GM19468 (cell line): ENCODE measurements at regions not wholly inside any gene's neighbourhood (a gene's known extent, or its start where the extent isn't known, plus 50 kb on each side); places are given as distances from the start of the nearest gene placed in this dataset.
"Not testable (repeated sequence)": the region's sequence is repeated elsewhere in the genome, so short reads cannot be mapped to it uniquely, and the experiment has no call there.

Experiments
- ATAC-seq: cut with Tn5 transposase; IDR thresholded peaks from one replicate; pipeline ENCODE4 v1.9.1; 2021; ENCODE audit warnings: mild to moderate bottlenecking, moderate library complexity, moderate number of reproducible peaks; ENCODE audit not compliant: unreplicated experiment; ENCODE audit errors: extremely low read depth

- no peak for ATAC-seq
Measured at GRCh38 chr5:106673941-106674340, 996.8 kb downstream of the EFNA5 start.

GRCh38 chr5:106661866-106662265, 1008.9 kb downstream of the EFNA5 start:
- no peak for ATAC-seq

- no peak for ATAC-seq
Measured at GRCh38 chr5:106660681-106661080, 1010.1 kb downstream of the EFNA5 start.

DNA sequence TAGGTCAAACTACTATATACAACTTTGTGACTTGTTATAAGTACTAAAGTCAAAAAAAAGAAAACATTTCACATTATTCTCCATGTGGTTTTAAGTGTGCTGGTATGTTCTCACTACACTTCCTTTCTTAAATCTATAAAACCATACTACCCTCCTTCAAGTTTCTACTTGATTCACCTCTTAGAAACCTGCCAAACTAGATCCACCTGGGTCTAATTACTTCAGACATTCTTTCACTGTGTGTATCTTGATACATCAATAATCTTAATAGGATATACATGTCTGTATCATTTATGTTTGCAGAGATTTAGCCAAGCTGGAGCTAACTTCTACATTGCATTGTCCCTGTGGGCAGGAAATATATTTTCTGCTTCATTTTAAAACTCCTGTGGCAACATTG, 1012.6 kb downstream of the EFNA5 start:
- no peak for ATAC-seq

GRCh38 chr5:106656821-106657220, 1013.9 kb downstream of the EFNA5 start:
- no peak for ATAC-seq

DNA sequence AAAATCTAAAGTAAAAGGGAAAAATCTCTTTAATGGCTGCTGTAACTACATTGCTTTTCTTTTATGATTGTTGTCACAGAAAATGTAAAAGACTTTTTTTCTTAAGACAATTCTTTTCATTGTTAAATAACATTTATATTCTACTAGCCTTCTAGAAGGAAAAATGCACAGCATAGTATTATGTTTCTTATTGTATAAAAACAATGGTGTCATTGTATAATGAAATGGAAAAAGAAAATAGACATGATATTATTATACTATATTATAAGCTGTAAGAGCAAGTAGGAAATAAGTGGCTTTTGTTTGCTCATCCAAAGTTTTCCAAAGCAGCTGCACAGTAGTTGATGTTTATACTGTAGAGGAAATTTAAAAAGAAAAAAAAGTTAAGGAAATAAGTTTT, 1021.7 kb downstream of the EFNA5 start:
- ATAC-seq, result no peak

DNA sequence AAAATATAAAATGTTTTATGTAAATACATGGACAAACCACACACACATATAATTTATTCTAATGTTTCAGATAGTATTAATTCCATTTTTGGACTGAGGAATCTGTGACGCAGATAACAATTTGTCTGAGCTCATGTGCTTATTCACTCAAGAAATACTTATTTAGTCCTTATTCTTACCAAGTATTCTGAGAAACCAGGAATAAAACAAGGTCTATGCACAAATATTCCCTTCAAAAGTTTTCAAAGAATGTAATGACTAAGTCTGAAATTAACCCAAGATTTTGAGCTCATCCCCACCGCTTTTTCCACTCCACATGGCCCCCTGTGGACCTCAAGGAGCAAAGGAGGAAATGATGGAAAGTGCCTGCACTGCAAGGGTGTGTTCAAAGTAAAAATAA, 1022.3 kb downstream of the EFNA5 start:
- no peak for ATAC-seq

- ATAC-seq, result no peak
Measured at GRCh38 chr5:106646106-106646505, 1024.6 kb downstream of the EFNA5 start.

- ATAC-seq, result no peak
Measured at GRCh38 chr5:106640511-106640910, 1030.2 kb downstream of the EFNA5 start.

DNA sequence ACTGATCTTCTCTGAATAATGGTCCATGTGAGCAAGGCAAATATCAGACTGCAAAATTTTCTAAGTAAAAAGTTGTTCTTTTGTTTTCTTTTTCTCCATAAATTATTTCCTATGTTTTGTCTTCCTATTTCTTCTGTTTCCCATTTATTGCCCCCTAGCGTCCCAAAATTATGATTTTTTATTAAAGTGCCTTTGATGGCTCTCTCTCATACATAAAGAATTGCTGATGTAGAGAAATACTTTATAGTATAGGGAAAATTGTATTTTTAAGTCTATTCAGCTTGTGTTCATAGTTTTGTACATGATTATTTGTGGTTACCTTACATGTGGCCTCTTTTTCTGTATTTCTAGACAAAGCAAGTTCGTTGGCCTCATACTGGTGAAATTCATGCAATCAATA, 1031.2 kb downstream of the EFNA5 start:
- ATAC-seq, result no peak

DNA sequence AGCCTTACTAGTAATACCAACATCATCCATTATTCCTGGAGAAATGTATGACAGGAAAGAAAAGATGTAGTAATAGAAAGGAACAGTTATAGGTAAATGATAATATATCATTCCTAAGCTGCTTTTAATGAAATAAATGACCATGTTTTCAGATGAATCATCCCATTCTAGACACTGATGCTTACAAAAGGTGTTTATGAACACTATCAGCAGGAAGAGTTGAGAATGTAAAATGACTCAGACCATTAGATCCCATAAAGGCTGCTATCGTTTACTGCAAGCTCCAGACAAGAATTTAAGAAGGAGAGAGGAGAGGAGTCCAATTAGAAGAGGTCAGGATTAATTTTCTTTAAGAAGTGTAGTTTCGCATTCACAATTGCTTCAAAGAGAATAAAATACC, 1033.5 kb downstream of the EFNA5 start:
- ATAC-seq, result no peak

GRCh38 chr5:106634375-106634774, 1036.4 kb downstream of the EFNA5 start:
- ATAC-seq, result no peak

GRCh38 chr5:106633825-106634224, 1036.9 kb downstream of the EFNA5 start:
- ATAC-seq, result no peak

DNA sequence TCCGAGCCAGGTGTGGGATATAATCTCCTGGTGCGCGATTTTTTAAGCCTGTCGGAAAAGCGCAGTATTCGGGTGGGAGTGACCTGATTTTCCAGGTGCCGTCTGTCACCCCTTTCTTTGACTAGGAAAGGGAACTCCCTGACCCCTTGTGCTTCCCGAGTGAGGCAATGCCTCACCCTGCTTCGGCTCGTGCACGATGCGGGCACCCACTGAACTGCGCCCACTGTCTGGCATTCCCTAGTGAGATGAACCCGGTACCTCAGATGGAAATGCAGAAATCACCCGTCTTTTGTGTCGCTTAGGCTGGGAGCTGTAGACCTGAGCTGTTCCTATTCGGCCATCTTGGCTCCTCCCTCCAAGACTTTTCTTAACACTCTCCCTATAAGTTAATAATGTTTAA, 1042.3 kb downstream of the EFNA5 start:
- ATAC-seq, result not testable (repeated sequence)

- ATAC-seq, result no peak
Measured at GRCh38 chr5:106610041-106610440, 1060.7 kb downstream of the EFNA5 start.

DNA sequence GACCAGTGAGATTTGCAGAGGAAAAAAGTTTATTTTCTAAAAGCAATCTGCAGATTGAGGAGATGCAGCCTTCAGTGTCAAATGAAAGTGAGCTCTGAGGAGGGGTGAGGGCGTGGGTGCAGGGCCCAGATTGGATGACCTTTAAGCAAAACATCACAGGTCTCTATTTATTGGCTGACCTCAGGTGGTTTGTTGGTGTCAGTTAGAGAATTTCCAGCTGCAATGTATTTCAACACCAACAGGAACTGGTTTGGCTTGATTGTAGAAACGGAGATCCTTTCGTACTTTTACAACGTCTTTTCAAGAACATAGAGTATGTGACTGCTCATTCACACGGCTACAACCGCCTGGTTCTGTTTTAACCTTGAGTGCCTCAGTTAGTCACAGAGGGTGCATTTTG, 1069.1 kb downstream of the EFNA5 start:
- ATAC-seq, result no peak

DNA sequence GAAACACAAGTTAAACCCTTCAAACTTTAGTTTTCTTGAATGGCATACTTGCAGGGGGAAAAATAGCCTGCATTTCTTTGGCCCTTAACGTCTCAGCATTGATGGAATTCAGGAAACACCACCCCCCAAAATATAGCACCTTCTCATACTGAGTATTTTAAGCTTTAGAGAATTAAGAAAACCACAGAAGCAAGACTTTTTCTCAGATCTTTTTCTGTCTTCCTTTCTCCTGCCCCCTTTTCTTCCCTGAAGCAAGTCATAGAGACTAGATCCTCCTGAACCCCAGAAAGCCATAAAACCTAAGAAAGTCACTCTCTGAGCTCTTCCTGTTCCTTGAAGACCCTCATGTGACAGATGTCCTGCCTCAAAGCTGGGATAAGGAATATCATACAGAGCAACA, 1069.9 kb downstream of the EFNA5 start:
- ATAC-seq, result no peak

- ATAC-seq, result no peak
Measured at GRCh38 chr5:106595864-106596263, 1074.9 kb downstream of the EFNA5 start.

GRCh38 chr5:106584268-106584667, 1086.5 kb downstream of the EFNA5 start:
- ATAC-seq, result no peak

GRCh38 chr5:106578736-106579135, 1092.0 kb downstream of the EFNA5 start:
- ATAC-seq, result no peak

DNA sequence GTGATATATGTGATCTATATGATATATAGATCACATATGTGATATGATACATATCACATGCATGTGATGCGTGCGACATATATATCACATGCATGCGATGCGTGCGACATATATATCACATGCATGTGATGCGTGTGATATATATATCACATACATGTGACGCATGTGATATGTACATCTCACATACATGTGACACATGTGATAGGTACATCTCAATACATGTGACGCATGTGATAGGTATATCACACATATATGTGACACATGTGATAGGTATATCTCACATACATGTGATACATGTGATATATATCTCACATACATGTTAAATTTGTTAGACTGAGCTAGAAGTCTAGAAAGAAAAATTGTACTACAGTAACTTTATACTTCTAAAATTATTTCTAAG, 1095.9 kb downstream of the EFNA5 start:
- no peak for ATAC-seq

DNA sequence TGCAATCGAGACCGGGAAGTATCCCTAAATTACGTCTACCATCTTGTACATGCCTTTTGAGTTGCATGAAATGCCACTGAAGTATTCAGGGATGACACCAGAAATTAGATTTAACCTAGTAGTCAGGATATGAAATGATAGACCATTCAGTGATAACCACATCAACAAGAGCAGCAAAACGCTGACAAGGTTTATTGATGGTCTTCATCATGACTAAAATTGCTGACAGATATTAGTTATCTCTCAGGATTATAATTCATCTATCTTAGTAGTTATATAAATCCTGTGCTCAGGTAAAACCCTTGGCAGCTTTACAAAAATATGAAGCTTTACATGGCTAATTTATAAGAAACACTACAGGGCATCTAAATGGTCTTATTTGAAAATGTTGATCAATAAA, 1104.7 kb downstream of the EFNA5 start:
- no peak for ATAC-seq

- no peak for ATAC-seq
Measured at GRCh38 chr5:106545325-106545724, 1125.4 kb downstream of the EFNA5 start.
